ENCODE measurements at regions not wholly inside any gene's neighbourhood (a gene's known extent, or its start where the extent isn't known, plus 50 kb on each side); places are given as distances from the start of the nearest gene placed in this dataset.

DNA sequence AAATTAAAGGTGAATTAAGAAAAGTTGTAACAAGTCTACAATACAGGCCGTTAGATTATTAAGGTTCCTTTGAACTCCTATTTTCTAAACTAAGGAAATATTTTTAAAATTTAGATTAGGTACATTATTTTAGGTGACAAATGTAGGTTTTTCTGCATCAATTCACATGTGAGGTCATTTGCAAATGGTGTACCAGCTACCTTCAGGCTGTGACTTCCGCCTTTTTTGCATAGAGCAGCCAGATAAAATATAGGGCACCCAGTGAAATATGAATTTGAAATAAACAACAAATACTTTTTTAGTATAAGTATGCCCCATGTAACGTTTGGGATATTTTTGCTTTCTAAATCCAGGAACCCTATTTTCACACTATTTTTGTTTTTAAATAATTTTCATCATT lies 544.0 kb downstream of the LMO4 start:
- TF ChIP-seq, protein P1, sequence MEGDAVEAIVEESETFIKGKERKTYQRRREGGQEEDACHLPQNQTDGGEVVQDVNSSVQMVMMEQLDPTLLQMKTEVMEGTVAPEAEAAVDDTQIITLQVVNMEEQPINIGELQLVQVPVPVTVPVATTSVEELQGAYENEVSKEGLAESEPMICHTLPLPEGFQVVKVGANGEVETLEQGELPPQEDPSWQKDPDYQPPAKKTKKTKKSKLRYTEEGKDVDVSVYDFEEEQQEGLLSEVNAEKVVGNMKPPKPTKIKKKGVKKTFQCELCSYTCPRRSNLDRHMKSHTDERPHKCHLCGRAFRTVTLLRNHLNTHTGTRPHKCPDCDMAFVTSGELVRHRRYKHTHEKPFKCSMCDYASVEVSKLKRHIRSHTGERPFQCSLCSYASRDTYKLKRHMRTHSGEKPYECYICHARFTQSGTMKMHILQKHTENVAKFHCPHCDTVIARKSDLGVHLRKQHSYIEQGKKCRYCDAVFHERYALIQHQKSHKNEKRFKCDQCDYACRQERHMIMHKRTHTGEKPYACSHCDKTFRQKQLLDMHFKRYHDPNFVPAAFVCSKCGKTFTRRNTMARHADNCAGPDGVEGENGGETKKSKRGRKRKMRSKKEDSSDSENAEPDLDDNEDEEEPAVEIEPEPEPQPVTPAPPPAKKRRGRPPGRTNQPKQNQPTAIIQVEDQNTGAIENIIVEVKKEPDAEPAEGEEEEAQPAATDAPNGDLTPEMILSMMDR (IDR thresholded peaks at IDR 0.05 in 8 of 11, conservative IDR thresholded peaks at IDR 0.05 in 3 of 11), result no peak
- TF ChIP-seq POLR2AphosphoS5 (IDR thresholded peaks at IDR 0.05), result no peak
